HG03045 (cell line): ENCODE measurements at regions not wholly inside any gene's neighbourhood (a gene's known extent, or its start where the extent isn't known, plus 50 kb on each side); places are given as distances from the start of the nearest gene placed in this dataset.
A peak's percentile ranks its signal among the peaks of the same experiment; 100 is the strongest.

ENCODE experiments used
- ATAC-seq: cut with Tn5 transposase; IDR thresholded peaks from one replicate; pipeline ENCODE4 v1.9.1; 2021; ENCODE audit warnings: mild to moderate bottlenecking, moderate library complexity; ENCODE audit not compliant: unreplicated experiment

DNA sequence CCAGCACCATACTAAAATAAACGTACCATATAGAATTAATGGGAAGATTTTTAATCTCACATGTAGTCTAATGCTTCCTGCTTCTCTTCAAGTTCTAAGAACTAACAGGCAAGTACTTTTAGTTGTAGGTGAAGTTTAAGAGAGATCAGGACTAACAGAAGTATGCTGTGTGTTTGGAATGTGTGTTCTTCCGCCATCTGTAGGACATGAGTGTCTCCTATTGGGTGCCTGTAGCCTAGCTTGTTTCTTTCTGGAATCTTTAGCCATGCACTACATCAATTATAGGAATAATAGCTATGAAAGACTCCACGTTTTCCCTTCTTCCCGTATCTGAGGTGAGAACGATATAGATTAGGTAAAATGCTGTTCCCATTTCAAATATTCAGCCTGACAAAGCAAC lies 140.2 kb upstream of the AHR start:
- no peak for ATAC-seq

DNA sequence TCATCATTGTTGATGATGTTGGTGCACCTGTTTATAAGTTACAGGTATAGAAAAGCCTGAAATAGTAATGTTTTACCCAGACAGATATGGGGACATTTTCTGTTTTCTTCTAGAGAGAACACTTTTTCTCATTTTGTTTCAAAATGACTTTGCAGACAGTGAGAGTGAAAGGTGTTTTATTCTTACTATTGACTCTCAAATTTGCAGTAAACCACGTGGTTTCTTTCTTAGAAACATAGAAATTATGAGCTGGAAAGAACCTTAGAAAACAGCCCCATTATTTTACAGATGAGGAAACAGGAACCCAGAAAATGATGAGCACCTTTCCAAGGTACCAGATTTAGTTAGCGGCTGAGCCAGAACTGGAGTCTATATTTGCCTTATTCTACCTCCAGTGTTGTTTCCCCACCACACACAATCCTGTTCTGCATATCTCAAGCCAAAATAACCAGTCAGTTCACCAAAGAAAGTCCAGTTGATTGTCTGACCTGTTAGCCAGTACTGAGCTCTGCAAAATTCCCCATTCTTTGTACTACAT lies 138.9 kb upstream of the AHR start:
- ATAC-seq: peak; percentile 90

DNA sequence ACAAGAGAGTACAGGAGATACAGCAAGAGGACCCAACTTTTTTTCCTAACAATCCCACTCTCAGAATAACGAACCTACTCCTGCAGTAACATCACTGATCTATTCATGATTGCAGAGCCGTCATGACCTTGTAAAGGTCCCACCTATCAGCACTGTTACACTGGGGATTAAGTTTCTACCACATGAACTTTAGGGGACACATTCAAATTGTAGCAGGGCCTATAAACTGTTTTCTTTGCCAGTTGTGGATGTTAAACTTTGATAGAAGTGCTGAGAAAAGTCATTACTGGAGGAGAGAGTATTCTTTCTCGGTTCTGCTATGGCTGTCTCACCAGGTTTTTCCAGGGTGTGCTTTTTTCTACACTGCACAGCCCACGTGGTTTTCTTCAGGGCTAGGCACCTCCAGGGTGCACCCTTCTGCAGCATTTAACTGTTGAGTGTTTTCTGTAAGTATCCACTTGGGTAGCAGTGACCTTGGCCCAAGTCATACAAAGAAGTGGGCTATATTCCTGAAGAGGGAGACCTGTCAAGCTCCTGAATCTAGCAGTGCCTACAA lies 131.6 kb upstream of the AHR start:
- peak; percentile 98 for ATAC-seq

DNA sequence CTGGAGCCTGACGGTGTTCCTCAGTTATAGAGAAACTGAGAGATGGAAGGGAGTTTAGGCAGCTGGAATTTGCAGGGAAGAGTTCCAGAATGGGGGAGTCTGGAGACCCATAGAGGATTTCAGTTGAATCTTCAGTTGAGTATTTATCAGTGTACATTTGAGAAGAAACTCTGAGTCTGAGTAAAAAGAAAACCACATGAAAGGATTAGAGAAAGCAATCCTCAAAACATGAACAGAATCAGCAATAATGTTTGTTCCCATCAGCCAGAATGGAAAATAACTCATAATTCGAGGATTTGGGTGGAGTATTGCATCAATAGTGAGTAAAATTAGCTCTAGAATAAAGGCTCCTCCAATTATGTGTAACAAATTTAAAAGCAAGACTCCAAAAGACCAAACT lies 130.0 kb upstream of the AHR start:
- ATAC-seq: no peak

DNA sequence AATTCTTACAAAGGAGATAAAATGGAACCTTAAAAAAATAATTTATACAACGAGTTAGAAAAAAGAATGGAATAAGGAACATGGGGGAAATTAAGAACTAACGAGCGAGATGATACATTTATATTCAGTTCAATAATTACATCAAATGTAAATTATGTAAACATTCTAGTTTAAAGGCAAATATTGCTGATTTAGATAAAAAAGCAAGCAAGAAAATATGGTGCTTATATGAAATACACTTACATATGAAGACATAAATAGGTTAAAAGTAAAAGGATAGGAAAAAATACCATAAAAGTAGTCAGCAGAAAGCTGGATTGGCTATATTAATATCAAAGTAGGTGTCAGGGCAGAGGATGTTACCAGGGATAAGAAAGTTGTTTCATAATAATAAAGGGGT lies 127.0 kb upstream of the AHR start:
- ATAC-seq: no peak

DNA sequence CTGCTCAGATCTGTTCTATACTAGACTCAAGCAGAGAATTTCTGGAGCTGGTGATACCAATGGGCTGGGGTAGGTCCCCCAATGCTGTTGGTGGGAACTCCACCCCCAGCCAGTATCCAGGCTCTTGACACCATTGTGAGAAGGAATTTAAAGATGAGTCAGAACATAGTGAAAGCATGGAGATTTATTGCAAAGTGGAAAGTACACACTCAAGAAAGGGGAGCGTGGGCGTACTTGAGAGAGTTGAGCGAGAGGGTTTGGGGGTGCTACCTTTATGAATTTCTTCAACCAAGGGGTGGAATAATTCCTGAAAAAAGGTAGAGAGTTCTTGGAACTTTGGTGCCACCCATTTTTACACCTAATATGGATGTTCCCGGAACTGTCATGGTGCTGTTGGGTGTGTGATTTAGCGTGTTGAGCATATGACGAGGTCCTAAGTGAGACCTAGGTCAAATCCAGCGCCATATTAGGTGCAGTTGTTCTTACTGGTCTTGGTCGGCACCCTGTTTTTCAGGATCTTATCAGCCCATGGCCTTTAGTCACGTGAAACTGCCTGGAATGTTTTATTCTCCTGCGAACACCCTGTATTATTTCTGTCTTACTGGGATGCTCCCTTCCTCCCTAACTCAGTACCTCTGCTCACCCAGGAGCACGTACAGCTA lies 122.0 kb upstream of the AHR start:
- ATAC-seq: no peak

DNA sequence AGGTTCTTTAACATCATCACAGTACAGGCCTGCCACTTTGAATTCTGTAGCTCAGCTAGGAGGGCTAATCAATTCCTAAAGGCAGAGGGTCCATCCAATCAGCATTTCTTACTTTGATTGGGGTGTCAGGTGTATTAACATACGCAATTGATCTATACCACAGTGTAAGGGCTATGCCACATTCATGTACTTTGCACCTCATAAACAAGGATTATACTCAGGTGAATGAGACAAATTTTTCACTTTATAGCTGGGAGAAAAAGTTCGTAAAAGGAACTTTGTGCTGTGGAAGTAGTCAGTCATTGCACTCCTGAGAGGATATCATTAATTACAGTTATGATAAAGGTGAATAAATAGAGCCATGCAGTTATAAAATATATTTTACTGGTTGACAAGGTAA lies 119.9 kb upstream of the AHR start:
- no peak for ATAC-seq

DNA sequence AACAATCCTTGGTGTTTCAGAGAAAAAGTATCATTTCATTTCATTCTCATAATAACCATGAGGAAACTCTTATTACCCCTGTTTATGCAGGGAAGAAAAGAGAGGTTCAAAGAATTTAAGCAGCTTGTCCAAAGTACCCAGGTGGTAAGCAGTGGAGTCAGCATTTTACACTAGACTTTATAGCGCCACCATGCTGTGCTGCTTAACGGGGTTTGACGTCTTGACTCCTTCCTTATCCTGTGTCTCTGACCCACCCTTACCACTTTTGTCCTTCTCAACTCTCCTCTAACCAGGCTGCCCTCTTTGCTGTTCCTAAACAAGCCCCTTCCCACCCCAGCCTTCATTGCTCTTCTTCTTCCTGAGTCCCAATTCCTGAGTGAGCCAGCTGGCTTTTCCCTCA lies 117.0 kb upstream of the AHR start:
- ATAC-seq: no peak

DNA sequence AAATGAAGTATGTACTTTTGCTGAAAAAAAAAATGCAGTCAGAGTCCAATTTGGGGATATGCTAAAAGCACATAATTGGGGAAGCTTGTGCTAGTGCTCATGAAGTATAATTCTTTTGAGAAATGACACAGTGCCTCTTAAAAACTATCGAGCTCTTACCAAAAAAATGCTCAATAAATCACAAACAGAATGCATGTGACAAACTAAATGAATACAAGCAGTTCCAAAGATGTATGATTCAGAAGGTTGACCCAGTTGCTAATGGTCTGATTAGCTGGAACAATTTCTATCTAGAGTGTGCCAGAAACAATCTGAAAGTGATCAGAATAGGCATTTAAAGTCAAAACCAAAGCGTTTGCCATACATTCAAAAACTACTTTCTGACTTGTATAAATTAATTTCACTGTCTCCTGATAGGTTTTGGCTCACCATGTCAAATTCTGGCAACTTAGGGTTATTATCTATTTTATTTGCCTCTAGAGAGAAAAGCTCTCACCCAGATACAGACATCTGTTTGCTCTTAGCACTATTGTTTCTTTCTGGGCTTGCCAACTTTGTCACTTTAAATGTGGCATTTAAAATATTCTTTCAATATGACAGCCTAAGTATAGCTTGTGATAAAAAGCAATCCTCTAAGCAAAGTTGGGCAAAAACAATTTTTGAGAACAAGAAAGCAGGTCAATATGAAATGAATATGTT lies 114.7 kb upstream of the AHR start:
- ATAC-seq: no peak

DNA sequence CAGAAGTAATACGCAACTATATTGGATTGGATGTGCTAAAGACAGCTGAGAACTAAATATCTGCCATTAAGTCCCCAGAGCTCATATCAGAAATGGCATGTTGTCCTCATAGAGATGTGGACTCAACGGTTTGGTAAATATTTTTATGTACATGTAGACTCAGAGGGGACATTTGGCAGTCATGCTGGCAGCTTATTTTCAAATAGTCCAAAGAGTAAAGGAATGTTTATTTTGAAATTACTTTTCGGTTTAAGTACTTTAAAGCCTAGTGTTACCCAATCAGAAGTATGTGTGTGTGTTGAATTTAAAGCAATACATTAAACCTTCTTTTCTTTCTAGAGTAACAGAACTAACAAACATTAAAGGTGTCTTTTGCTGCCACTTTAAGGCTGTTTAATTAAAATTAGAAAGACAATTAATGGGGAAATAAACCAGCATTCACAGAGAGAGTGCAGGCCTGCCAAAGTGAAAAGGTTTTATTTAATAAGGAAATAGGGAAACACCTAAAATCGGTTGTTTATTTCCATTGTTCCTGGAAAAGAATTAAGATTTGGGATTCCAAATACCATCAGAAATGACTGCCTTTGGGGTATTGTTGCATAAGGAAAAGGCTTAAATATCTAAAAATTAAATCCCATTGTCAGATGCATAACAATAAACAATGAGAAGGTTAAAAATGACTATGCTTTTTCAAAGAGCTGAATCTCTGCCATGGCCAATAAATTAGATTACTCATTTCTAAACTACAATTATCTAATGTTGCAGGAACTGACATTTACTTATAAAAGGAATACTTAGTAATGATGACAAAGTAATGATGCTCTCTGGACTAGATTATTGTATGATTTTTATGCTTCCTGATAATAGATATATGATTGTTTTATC lies 113.4 kb upstream of the AHR start:
- ATAC-seq: peak; percentile 23

DNA sequence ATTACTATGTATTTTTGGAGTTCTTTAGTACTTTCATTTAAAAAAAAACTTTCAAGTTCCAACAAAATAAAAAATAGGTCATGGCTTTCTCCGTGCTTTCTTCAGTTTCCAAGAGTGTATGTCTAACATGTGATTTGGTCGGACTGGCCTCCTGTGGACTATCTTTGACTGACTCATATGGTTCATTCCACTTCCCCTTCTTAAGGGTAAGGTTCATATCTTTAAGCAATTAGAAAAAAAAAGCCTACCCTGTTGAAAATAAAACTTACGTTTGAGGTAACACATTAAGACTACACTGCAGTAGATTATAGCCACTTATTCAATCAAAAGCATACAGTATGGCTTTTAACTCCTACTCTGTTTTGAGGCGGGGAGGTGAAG lies 112.8 kb upstream of the AHR start:
- peak; percentile 97 for ATAC-seq

DNA sequence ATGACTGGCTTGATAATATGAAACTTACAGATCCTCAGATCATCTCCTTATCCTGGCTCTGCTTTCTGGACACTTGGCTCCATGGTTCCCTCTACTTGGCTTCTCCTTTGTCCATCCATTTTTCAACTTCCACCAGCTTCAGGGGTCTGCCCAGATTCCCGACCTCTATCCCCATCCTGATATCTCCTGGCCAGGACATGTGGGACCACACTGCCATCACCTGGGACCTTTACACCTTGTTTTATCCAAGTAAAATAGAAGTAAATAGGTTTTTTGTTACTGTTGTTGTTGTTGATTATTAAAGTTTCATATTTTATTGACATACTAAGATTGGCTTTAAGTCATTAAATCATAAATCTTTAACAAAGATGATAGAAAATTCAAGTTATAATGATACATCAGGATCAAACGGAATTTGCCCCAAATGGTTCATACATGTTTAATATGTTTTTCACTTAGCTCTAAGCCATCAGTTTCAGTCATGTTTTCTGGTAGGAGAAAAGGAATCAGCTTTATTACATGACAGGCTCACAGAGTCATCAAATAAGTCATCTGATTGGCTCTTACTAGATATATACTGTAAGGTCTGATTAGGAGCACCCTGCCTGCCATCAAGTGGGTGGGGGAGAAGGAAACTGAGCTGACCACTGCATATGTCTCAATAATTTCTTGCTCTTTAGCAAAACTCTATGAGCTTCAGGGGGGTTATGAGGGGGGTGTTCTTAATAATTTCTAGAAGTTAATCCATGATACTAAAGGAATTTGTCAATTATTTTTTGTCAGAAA lies 111.5 kb upstream of the AHR start:
- no peak for ATAC-seq

DNA sequence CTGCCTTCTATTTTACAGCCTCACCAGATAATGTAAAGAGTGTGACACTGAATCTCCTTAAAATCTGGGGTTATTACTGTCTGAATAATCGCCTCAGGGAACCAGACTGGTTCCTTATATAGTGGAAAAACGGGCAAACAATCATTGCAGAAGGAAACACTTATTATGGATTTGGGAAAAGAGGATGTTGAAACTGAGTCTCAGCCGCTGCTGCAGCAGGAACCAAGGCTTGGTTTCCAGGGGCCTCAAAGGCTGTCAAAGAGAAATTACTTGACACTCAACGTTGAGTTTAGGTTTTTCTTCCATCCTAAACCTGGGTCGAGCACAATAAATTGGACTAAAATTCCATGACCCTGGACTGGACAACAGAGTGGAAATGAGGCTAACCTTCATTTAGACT lies 103.8 kb upstream of the AHR start:
- ATAC-seq: no peak

DNA sequence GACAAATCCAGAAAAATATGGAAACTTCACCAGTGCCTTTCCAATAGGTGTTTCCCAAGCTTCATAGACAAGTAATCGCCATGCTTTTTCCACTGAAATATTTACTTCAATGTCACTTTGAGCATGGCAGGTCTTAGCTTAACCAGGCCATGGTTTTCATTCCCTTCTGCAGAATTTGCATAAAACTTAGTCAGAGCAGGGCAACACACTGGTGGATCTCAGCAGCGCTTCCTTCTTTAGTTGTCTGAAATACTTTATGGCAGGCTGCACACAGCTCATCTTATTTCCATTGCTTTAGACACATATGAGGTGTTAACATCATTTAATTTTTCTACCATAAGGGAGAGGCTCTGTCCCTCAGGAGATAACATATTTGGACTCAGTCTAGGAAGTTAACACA lies 102.9 kb upstream of the AHR start:
- ATAC-seq: peak; percentile 91

DNA sequence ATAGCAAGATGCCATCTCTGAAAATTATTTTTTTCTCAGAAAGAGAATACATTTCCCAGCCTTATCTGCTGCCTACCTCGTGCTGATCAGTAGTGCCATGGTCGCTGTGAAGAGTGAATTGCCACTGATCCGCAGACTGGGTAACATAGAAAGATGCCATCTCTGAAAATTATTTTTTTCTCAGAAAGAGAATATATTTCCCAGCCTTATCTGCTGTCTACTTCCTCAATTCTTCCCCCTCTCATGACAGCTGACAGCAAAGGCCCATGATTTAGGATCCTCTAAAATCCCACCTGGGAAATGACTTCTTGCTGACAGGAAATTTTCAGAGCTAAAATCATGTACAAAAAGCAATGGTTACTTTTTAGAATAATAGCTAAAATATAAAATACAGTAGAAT lies 92.5 kb upstream of the AHR start:
- ATAC-seq: no peak

DNA sequence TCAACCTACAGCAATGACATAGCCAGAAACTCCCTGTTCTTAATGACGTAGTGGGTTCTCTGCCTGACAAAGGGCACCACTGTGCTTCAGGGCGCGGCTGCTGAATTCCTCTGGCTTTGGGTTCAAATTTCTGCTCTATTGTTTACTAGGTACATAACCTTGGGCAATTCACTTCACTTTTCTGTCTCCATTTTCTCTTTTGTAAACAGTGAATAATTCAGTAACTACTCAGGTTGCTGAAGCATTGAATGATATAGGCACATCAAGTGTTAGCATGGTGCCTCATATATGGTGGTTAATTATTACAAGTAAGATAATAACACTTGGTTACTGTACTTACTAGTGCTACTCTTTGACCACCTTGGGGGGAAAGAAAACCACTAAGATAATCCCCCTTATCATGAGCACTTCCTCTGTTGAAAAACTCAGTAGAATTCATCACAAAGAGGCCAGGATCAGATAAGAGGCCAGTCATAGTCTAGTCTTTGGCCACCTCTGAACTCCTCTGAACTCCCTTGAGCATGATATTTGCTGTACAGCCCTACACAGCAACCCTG lies 92.0 kb upstream of the AHR start:
- no peak for ATAC-seq

DNA sequence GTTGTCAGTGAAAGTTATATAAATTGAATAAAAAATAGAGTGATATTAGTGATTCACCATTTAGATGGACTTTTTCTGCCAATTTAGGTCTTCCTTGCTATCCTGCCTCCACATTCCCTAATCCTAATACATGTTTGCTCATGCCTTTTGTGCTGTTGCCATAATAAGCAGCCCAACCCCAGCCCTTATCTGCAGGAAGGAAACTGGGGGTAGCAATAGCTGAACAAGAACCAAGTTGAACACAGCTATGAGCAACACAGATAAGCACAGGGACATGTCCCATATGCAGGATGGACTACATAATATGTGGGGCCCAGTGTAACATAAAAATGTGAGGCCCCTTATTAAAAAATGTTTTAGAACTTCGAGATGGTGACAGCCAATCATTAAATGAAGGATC lies 91.2 kb upstream of the AHR start:
- no peak for ATAC-seq

DNA sequence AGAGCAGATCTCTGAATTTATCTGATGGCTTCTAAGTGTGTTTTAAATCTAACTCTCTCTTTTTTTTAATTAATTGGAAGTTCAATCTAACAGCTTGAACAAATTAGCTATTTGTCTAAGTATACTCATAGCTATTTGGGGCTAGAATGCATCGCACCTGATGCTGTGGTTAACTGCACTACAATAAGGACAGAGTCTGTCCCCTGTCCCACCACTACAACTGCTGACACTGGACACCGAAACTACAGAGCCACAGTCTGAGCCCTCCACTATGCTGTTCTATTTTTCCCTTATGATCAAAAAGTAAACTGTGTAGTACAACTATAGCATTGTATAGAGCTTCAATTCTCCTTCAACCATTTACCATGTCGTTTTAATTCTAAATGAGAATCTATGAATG lies 89.4 kb upstream of the AHR start:
- no peak for ATAC-seq

DNA sequence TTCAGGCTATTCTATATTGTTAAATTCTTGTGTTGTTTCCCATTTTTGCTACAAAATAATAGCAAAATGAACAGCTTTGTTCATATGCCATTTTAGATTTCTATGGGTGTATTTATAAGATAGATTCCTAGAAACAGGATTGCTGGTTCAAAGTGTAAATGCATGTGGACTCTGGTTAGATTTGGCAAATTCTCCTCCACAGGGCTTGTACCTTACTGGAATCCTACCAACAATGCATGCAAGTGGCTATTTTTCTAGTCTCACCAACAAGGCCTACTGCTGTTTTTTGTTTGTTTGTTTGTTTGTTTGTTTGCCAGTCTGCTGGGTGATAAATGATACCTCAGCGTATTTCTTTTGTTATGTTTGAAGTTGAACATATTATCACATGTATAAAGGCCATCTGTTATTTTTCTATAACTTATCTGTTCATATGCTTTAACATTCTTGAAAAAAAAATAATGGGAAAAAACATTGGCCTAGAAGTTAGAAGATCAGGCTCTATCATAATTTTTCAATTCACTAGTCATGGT lies 87.1 kb upstream of the AHR start:
- no peak for ATAC-seq

DNA sequence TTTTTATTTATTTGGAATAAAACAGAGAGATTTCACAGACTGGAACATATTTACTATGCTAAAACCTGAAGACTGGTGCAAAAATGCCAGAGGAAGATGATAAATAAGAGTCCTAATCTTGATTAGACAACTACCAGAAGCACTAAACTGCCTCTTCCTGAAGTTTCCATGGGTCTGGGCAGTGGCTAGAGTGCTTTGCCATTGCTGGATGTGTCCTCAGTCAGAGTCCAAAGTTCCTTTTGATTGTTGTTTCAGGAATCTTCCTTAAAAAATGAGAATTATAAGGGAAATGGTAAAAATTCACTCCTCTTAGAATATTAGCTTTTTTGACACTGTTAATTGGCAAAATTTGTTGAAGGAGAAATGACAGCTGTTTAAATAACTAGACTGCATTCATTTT lies 86.3 kb upstream of the AHR start:
- ATAC-seq: no peak
